NCI-H774 (cell line): ENCODE measurements at regions not wholly inside any gene's neighbourhood (a gene's known extent, or its start where the extent isn't known, plus 50 kb on each side); places are given as distances from the start of the nearest gene placed in this dataset.

ENCODE experiments used
- DNase-seq: peaks from one replicate; lab custom pipeline; 2025; lab: John Stamatoyannopoulos, UW

GRCh38 chr22:34159491-34159890 lies 239.2 kb upstream of the LARGE1 start:
- no peak for DNase-seq

GRCh38 chr22:34160141-34160783 lies 240.0 kb upstream of the LARGE1 start:
- DNase-seq = no peak

- no peak for DNase-seq
Measured at GRCh38 chr22:34161431-34162123, 241.3 kb upstream of the LARGE1 start.

- DNase-seq = no peak
Measured at GRCh38 chr22:34198976-34199375, 278.7 kb upstream of the LARGE1 start.

GRCh38 chr22:34210301-34210700 lies 290.0 kb upstream of the LARGE1 start:
- DNase-seq = no peak

DNA sequence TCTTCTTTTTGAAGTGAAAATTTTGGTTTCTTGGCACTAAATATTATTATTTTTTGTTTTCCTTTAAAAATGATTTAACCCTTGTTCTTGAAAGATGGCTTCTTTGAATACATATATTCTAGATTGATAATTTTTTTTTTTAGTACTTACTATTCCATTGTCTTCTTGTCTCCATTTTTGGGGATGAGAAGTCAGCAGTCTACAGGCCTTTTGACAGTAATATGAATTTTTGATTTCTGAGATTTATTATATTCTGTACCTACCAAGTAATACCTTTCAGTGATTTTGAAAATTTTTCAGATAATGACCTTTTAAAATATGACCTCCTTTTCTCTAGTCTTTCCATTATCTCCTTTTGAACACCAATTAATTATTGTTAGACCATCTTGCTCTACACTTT lies 294.1 kb upstream of the LARGE1 start:
- no peak for DNase-seq

DNA sequence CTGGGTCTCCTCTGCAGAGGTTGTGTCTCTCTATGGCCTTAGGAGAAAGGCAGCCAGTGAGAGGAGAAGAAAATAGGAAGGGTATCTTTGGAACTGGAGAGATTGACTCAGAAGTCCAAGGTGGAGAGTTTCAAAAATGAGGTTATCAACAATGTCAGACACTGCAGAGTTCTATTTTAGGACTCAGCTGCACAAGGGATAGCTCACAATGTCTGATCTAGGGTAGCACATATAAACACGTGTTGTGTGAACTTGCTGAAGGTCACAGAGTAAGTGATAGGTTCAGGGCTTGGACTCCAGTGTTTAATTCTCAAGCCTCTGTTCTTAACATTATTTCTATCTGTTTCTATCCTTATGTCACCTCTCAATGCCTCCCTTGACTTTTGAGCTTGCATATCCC lies 305.0 kb upstream of the LARGE1 start:
- no peak for DNase-seq

GRCh38 chr22:34236527-34236926 lies 316.3 kb upstream of the LARGE1 start:
- DNase-seq = peak; percentile 0

DNA sequence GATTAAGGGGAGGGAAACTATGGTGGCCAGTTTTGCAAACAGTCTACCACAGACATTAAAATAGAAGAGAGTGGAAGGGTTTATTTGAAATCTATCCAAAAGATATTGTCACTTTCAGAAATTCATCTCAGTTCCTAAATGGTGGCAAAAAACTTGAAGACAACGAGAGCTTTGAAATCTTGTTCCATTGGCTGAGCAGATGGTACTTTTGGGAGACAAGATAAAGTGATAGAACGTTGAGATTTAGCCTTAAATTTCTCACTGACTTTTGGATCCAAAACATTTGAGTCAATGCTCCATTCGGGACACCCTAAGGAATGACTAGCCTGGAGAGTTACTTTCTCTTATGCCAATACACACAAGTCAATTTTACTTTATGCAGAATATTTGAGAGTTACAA lies 319.1 kb upstream of the LARGE1 start:
- DNase-seq = no peak

- no peak for DNase-seq
Measured at GRCh38 chr22:34243023-34243422, 322.7 kb upstream of the LARGE1 start.

GRCh38 chr22:34255042-34255441 lies 334.8 kb upstream of the LARGE1 start:
- no peak for DNase-seq

DNA sequence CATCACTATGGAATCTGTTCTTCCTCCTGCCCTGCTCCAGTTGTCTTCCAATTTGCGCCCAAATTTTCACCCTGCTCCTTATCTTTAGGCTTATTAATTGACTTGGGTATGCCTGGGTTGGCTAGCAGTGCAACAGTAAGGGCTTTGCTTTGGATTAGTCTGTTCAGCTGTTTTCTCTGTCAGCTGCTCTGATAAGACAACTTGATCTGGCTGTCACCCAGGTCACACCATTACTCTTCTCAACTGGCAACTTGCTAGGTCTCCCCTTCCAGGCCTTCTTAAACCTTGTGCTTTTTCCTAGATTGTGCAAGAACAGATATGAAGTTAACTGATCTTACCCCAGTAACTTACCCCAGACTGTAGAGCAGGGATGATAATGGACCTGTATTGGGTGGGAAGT lies 357.8 kb upstream of the LARGE1 start:
- DNase-seq = no peak

GRCh38 chr22:34281738-34282137 lies 361.5 kb upstream of the LARGE1 start:
- DNase-seq = no peak

- no peak for DNase-seq
Measured at GRCh38 chr22:34283844-34284243, 363.6 kb upstream of the LARGE1 start.

DNA sequence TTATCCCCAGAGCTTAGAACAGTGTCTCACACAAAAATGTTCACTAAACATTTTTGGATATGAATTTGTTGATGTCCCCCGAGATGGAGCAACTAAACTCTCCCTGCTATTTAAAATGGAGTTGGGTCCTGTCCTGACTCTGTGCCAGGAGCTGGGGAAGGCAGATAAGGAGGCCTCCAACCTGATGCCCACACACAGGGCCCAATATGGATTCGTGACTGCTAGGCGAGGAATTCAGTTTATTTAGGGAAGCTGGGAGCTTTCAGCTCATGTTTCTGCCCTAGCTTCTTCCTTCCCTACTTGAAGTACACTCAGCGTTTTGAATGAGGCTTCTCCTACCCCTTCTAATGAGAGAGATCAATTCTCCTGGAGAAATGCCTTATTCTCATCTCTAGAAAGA lies 373.0 kb upstream of the LARGE1 start:
- no peak for DNase-seq

GRCh38 chr22:34294476-34294875 lies 374.2 kb upstream of the LARGE1 start:
- no peak for DNase-seq

- DNase-seq = no peak
Measured at GRCh38 chr22:34294986-34295385, 374.7 kb upstream of the LARGE1 start.

GRCh38 chr22:34296461-34296860 lies 376.2 kb upstream of the LARGE1 start:
- no peak for DNase-seq

- no peak for DNase-seq
Measured at GRCh38 chr22:34297536-34298120, 377.4 kb upstream of the LARGE1 start.

GRCh38 chr22:34299496-34299895 lies 379.2 kb upstream of the LARGE1 start:
- DNase-seq = no peak

GRCh38 chr22:34301569-34301968 lies 381.3 kb upstream of the LARGE1 start:
- no peak for DNase-seq

- DNase-seq = no peak
Measured at GRCh38 chr22:34303656-34304055, 383.4 kb upstream of the LARGE1 start.

- DNase-seq = no peak
Measured at GRCh38 chr22:34306361-34306760, 386.1 kb upstream of the LARGE1 start.

- DNase-seq = no peak
Measured at GRCh38 chr22:34308101-34308500, 387.8 kb upstream of the LARGE1 start.
